T-helper 2 cell (primary cell): ENCODE measurements at regions not wholly inside any gene's neighbourhood (a gene's known extent, or its start where the extent isn't known, plus 50 kb on each side); places are given as distances from the start of the nearest gene placed in this dataset.
A peak's percentile ranks its signal among the peaks of the same experiment; 100 is the strongest.
"Not testable (repeated sequence)": the region's sequence is repeated elsewhere in the genome, so short reads cannot be mapped to it uniquely, and the experiment has no call there.

Experiments used
- DNase-seq, 5 experiments: peaks; one replicate each; pipeline versions ENCODE4 v3.0.0 to v3.0.0-alpha.2; 2012 to 2022

- not testable (repeated sequence) for DNase-seq
These were observed 79.1 kb upstream of the CLDN5 start for GRCh38 chr22:19603346-19603745.

- no peak for DNase-seq
These were observed 79.6 kb upstream of the CLDN5 start for GRCh38 chr22:19603767-19604166.

GRCh38 chr22:19604711-19605268 is 80.6 kb upstream of the CLDN5 start:
- no peak for DNase-seq

- no peak for DNase-seq
These were observed 81.5 kb upstream of the CLDN5 start for GRCh38 chr22:19605508-19606331.

GRCh38 chr22:19606332-19607191 is 82.4 kb upstream of the CLDN5 start:
- no peak for DNase-seq

GRCh38 chr22:19607192-19608002 is 83.2 kb upstream of the CLDN5 start:
- DNase-seq, result peak in 1 of 5 experiments; percentile 46

GRCh38 chr22:19608003-19608690 is 83.9 kb upstream of the CLDN5 start:
- DNase-seq, result no peak

- DNase-seq, result not testable (repeated sequence)
These were observed 85.5 kb upstream of the CLDN5 start for GRCh38 chr22:19609753-19610152.

- DNase-seq, result peak in 1 of 5 experiments; percentile 61
These were observed 86.5 kb upstream of the CLDN5 start for GRCh38 chr22:19610518-19611253.

- DNase-seq, result no peak
These were observed 87.4 kb upstream of the CLDN5 start for GRCh38 chr22:19611590-19611989.

GRCh38 chr22:19612866-19613572 is 88.8 kb upstream of the CLDN5 start:
- no peak for DNase-seq

GRCh38 chr22:19614536-19614863 is 90.3 kb upstream of the CLDN5 start:
- DNase-seq, result no peak

- DNase-seq, result no peak
These were observed 90.8 kb upstream of the CLDN5 start for GRCh38 chr22:19615001-19615461.

GRCh38 chr22:19615867-19616581 is 91.8 kb upstream of the CLDN5 start:
- no peak for DNase-seq

- DNase-seq, result peak in 1 of 5 experiments; percentile 42
These were observed 94.9 kb upstream of the SEPTIN5 start for GRCh38 chr22:19619144-19620009.

- DNase-seq, result no peak
These were observed 93.4 kb upstream of the SEPTIN5 start for GRCh38 chr22:19620742-19621371.

- no peak for DNase-seq
These were observed 92.8 kb upstream of the SEPTIN5 start for GRCh38 chr22:19621373-19622060.

- no peak for DNase-seq
These were observed 92.3 kb upstream of the SEPTIN5 start for GRCh38 chr22:19622061-19622441.
